Suprapubic skin (tissue), 4 donors: ENCODE measurements at regions not wholly inside any gene's neighbourhood (a gene's known extent, or its start where the extent isn't known, plus 50 kb on each side); places are given as distances from the start of the nearest gene placed in this dataset.

ENCODE experiments used
- DNase-seq, 2 donors: peaks; one replicate each; pipeline ENCODE4 v3.0.0-alpha.2; 2019; ENCODE audit warnings: low spot score in 2 of 2
- H3K27ac ChIP-seq: fragments of 200-600 bp; sonication (generic); one replicate; pipeline ENCODE4 v1.5.1; 2019
- H3K27me3 ChIP-seq: fragments of 200-600 bp; sonication (generic); one replicate; pipeline ENCODE4 v1.5.1; 2019
- H3K36me3 ChIP-seq: fragments of 200-600 bp; sonication (generic); one replicate; pipeline ENCODE4 v1.5.1; 2019
- H3K4me1 ChIP-seq: fragments of 200-600 bp; sonication (generic); one replicate; pipeline ENCODE4 v1.5.1; 2019
- H3K4me3 ChIP-seq: fragments of 200-600 bp; sonication (generic); one replicate; pipeline ENCODE4 v1.5.1; 2019; ENCODE audit warnings: mild to moderate bottlenecking
- H3K9me3 ChIP-seq: fragments of 200-600 bp; sonication (generic); one replicate; pipeline ENCODE4 v1.5.1; 2019
- CTCF ChIP-seq, 2 donors: fragments of 200-600 bp in 1 of 2; fragments of 450-650 bp in 1 of 2; sonication (generic) in 1 of 2; IDR thresholded peaks; one replicate each; pipeline ENCODE4 v1.5.1; 2016 to 2019; ENCODE audit warnings: antibody characterized with exemption in 2 of 2, mild to moderate bottlenecking in 1 of 2, moderate library complexity in 1 of 2
- EP300 ChIP-seq: sonication (generic); formaldehyde crosslinking; IDR thresholded peaks from one replicate; pipeline ENCODE4 v1.6.1; 2017; ENCODE audit warnings: antibody characterized with exemption
- POLR2A ChIP-seq, 2 donors: fragments of 450-650 bp; IDR thresholded peaks; one replicate each; pipeline ENCODE4 v1.6.1; 2017; ENCODE audit warnings: antibody characterized with exemption in 2 of 2, mild to moderate bottlenecking in 2 of 2, moderate library complexity in 2 of 2
- POLR2AphosphoS5 ChIP-seq, 3 donors: sonication (generic); formaldehyde crosslinking; IDR thresholded peaks; one replicate each; pipeline ENCODE4 v1.6.1; 2017; ENCODE audit warnings: antibody characterized with exemption in 3 of 3
- WGBS: methylation state at CpG from one replicate; pipeline ENCODE4 v1.1.5; 2018; 5-methylcytosine and 5-hydroxymethylcytosine counted together

- TF ChIP-seq EP300 (no peak), POLR2A (IDR thresholded peaks at IDR 0.05) (no peak), POLR2AphosphoS5 (IDR thresholded peaks at IDR 0.05) (no peak), CTCF (IDR thresholded peaks at IDR 0.05) (no peak)
- Histone ChIP-seq H3K4me1 (no peaks in the 10 kb centered on the region), H3K4me3 (no peak overlapping the region), H3K36me3 (no peaks in the 10 kb centered on the region), H3K27me3 (no peaks in the 10 kb centered on the region), H3K27ac (no peak overlapping the region), H3K9me3 (no peaks in the 10 kb centered on the region)
- 15% methylated on average over 7 of the region's 7 CpGs for WGBS
- DNase-seq = no peak
Measured at GRCh38 chr3:34856081-34856947, 783.0 kb upstream of the ARPP21 start.

GRCh38 chr3:34858067-34858660 lies 781.2 kb upstream of the ARPP21 start:
- WGBS = 80% methylated on average over 3 of the region's 3 CpGs
- H3K27ac ChIP-seq = no peak overlapping the region
- no peak overlapping the region for H3K4me3 ChIP-seq
- no peaks in the 10 kb centered on the region for H3K36me3 ChIP-seq
- DNase-seq = no peak
- H3K9me3 ChIP-seq = no peaks in the 10 kb centered on the region
- no peaks in the 10 kb centered on the region for H3K4me1 ChIP-seq
- TF ChIP-seq POLR2A (IDR thresholded peaks at IDR 0.05) = no peak
- no peaks in the 10 kb centered on the region for H3K27me3 ChIP-seq

GRCh38 chr3:34859746-34860145 lies 779.6 kb upstream of the ARPP21 start:
- TF ChIP-seq POLR2AphosphoS5 (IDR thresholded peaks at IDR 0.05) = no peak
- TF ChIP-seq CTCF (IDR thresholded peaks at IDR 0.05) = no peak
- no peak for TF ChIP-seq POLR2A (IDR thresholded peaks at IDR 0.05)
- no peak for TF ChIP-seq EP300
- H3K36me3 ChIP-seq = no peaks in the 10 kb centered on the region
- no peak for DNase-seq
- 76% methylated on average over 1 of the region's 1 CpG for WGBS
- H3K4me3 ChIP-seq = no peak overlapping the region
- H3K27me3 ChIP-seq = no peaks in the 10 kb centered on the region
- no peaks in the 10 kb centered on the region for H3K9me3 ChIP-seq
- H3K4me1 ChIP-seq = no peaks in the 10 kb centered on the region
- H3K27ac ChIP-seq = no peak overlapping the region

- 70% methylated on average over 4 of the region's 4 CpGs for WGBS
- Histone ChIP-seq H3K36me3 (no peaks in the 10 kb centered on the region), H3K27me3 (no peaks in the 10 kb centered on the region), H3K4me3 (no peak overlapping the region), H3K27ac (no peak overlapping the region), H3K9me3 (no peaks in the 10 kb centered on the region), H3K4me1 (no peaks in the 10 kb centered on the region)
- no peak for DNase-seq
- no peak for TF ChIP-seq EP300
- no peak for TF ChIP-seq CTCF (IDR thresholded peaks at IDR 0.05)
- no peak for TF ChIP-seq POLR2A (IDR thresholded peaks at IDR 0.05)
- TF ChIP-seq POLR2AphosphoS5 (IDR thresholded peaks at IDR 0.05) = no peak
Measured at GRCh38 chr3:34862456-34862855, 776.9 kb upstream of the ARPP21 start.

GRCh38 chr3:34863485-34863884 lies 775.8 kb upstream of the ARPP21 start:
- 20% methylated on average over 1 of the region's 1 CpG for WGBS
- H3K36me3 ChIP-seq = no peaks in the 10 kb centered on the region
- no peaks in the 10 kb centered on the region for H3K4me1 ChIP-seq
- no peaks in the 10 kb centered on the region for H3K27me3 ChIP-seq
- no peak overlapping the region for H3K27ac ChIP-seq
- H3K9me3 ChIP-seq = no peaks in the 10 kb centered on the region
- no peak for DNase-seq
- no peak overlapping the region for H3K4me3 ChIP-seq
- TF ChIP-seq EP300 (no peak), POLR2A (IDR thresholded peaks at IDR 0.05) (no peak), CTCF (IDR thresholded peaks at IDR 0.05) (no peak)
